NCI-H748 (cell line): ENCODE measurements at regions not wholly inside any gene's neighbourhood (a gene's known extent, or its start where the extent isn't known, plus 50 kb on each side); places are given as distances from the start of the nearest gene placed in this dataset.

ENCODE experiments used
- DNase-seq: peaks from one replicate; lab custom pipeline; 2025; ENCODE audit not compliant: unreplicated experiment; lab: John Stamatoyannopoulos, UW

DNA sequence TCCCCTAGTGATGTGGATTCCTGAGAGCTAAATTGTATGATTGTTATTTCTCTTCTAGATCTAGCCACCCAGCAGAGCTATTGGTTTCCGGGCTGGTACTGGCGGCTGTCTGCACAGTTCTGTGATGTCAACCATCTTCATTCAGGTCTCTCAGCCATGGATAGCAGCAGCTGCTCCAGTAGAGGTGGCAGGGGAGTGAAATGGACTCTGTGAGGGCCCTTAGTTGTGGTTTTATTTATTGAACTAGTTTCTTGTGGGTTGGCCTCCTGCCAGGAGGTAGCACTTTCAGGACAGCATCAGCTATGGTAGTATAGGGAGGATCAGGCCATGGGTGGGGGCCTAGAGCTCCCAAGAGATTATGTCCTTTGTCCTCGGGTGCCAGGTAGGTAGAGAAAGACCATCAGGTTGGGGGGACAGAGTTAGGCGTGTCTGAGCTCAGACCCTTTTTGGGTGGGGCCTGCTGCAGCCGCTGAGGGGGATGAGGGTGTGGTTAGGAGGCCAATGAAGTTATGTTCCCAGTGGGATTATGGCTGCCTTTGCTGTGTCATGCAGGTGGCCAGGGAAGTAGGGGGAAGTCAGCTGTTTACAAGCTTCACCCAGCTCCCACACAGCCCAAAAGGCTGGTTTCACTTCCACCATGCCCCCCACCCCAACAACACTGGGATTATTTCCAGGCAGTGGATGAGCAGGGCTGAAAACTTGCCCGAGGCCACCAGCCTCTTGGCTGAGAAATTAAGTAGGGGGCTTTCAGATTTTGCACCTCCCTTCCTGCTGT, 55.1 kb upstream of the RGS4 start:
- DNase-seq: peak; percentile 8

DNA sequence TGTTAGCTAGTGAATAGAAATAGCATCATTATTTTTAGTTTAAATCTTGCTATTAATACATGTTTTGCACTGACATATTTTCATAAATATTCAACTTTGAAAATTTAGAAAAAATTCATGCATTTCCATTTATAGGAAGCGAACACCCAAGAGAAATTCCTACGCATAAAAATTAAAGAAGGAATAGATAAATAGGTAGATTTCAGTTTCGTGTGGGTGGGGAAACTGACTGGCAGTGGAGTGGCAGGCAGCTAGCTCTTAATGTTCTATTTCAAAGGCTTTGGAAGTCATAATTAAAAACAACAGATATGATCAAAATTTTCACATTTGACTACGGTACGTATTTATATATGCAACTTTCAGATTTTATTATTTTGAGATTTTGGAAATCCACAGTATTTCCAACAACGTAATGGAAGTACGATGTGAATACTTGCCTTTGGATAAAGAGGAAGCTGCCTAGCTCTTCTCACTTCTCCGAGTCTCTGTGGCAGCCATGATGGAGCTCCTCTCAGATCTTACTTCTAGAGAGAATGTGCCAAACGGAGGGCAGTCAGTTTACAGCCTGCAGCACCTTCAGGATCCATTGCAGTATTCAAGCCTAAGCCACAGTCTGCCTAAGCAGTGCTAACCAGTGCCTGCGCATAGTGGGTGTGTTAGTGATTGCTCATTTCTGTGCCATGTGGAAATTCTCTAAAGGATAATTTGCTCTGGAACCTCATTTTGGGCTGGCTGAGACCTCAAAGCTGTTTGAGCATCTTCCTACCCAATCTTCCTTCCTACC, 62.9 kb upstream of the RGS4 start:
- DNase-seq: no peak

DNA sequence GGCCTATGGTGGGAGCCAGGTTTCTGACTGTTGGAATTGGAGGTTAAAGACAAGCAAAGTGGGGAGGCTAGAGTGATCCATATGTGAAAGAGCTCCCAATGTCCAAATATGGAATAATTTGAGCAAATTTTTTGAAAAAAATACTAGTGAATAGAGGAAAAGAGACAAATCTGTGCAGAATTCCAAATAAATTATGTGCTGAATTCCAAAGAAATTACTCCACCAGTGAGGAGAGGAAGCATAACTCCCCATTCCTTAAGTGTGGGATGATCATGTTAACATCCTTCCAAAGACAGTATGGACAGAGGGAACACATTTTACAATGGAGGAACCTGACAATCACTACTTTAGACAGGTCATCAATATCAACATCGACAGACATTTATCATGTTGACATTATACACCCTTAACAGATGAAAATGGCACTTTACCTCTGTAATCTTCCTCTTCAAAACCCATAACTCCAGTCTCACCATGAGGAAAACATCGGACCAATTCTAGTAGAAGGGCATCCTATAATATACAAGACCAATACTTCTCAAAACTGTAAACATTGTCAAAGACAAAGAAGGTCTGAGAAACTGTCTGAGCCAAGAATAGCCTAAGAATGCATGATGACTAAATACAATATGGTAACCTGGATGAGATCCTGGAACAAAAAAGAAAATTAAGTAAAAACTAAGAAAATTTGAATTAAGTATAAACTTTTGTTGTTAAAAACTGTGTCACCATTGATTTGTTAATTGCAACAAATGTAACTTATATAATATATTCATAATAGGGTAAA, 71.5 kb upstream of the RGS4 start:
- DNase-seq: no peak

DNA sequence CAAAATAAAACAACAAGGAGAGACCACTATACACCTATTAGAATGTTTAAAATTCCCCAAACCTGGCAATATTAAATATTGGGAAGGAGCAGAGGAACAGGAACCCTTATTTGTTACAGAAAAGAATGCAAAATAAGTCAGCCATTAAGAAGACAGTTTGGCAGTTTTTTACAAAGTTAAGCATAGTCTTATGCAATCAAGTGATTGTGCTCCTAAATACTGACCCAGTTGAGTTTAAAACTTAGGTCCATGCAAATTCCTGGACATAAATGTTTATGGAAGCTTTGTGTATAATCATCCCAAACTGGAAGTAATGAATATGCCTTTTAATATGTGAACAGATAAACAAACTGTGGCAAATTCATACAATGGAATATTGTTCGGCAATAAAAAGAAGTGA, 72.9 kb upstream of the RGS4 start:
- DNase-seq: no peak

DNA sequence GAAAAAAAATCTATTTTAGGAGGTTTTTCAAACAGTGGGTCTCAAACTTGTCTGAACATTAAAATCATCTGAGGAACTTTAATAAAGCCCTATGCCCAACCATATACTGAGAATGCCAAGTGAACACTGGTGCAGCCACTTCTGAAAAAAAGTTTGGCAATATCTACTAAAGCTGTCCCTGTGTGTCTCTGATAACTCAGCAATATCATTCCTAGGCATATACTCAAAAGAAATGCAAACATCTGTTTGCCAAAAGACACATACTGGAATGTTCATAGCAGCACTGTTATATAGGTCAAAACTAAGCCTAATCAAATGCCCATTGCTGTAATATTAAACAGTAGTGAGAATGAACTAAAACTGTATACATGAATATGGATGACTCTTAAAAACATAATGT, 74.2 kb upstream of the RGS4 start:
- no peak for DNase-seq

DNA sequence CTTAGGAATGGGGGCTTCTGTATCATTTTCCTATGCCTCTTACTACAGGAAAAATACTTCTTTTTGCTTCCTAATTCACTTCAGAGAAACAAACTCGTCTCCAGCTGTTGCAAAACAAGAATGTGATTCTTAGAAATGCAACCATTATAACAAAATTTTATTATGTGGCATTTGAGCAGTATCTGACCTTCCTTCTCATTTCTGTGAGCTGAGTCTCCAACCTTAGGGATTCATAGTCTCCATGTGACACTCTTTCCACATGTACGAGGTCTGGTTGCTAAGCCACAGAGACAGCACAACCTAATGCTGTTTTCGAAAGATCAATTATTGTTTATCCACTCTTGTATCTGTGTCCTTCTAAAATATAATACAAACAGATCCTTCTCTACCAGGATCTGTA, 75.3 kb upstream of the RGS4 start:
- DNase-seq: no peak

DNA sequence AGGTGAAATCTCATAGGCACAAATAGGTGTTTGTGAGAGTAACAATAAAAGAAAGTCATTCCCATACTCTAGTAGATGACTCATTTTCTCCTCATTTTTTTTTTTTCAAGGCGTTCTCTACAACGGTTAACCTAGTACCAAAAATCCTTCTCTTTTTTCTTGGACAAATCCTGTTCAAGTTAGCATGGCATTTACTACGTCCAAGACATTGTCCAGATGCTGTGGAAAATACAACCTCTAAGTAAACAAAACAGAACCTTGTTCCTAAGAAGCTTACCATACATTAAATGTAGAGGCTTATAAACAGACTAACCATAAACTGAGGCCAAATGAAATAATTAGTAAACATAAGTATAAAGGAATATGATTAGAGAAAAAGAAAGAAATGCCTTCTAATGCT, 76.2 kb upstream of the RGS4 start:
- DNase-seq: no peak

DNA sequence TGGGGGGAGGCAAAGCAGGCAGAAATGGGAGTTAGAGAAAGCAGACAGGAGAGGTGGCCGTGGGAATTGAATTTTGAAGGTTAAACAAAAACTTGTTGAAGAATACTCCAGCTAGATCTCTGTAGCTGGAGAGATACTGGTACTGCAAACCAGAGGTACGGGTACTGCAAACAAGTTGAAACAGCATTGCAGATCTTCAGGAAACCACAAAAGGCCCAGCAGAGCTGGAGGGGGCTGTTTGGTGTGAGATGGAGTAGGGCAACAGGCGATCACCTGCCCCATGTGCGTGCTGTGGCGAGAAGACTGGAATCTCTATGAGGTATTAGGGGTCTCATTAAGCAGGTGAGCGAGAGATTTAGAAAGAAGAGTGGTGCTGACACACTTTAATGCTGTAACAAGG, 77.7 kb upstream of the RGS4 start:
- no peak for DNase-seq

DNA sequence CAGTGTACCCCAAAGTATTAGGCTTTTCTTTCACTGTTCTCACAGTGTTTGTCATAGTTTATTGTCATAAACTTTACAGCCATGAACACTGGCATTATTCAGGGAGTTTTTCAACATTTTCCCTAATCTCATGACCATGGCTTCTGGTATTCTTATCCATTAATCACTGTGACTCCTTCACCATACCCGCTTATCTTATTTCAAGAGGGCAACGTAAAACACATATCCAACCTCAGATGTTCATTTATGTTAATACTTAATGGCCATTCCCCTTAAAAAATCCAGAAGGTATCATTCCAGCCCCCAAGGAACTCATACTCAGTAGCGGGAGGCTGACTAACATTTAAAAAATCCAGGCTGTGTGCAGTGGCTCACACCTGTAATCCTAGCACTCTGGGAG, 78.5 kb upstream of the RGS4 start:
- DNase-seq: no peak

DNA sequence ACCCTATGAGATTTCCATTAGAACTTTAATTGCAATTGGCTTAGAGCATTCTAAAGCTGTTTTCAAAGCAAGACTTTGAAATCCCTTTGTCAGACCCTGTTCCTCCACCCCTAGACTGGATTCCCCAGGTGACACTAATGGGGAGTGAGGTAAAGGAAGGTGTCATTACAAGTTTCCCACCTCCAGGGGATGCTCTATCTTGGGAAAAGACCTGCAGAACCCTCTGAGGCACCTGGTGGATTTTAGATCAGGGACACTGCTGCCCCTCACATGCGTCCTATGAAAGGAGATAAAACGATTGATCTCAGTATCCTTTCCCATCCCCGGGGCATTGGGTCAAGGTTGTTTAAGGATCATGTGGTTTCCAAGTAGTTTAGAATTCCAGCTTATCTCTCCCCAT, 80.3 kb upstream of the RGS4 start:
- peak; percentile 46 for DNase-seq

DNA sequence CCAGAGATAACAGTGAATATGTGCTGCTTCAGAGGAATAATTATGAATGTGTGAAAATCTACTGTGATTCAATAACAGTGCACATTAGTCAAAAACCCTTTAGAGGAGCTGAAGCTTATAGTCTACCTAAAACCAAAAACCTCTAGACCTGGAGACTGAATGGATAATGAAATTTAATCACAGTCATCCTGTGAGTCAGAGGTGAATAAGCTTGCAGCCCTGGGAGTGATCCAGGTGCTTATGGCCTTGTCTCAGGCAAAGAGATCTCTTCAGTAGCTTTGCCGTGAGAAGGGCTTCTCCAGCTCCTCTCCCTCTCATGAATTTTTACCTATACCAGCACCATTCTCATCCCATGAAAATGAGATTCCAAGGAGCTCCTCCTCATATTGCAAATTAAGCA, 81.3 kb upstream of the RGS4 start:
- no peak for DNase-seq

DNA sequence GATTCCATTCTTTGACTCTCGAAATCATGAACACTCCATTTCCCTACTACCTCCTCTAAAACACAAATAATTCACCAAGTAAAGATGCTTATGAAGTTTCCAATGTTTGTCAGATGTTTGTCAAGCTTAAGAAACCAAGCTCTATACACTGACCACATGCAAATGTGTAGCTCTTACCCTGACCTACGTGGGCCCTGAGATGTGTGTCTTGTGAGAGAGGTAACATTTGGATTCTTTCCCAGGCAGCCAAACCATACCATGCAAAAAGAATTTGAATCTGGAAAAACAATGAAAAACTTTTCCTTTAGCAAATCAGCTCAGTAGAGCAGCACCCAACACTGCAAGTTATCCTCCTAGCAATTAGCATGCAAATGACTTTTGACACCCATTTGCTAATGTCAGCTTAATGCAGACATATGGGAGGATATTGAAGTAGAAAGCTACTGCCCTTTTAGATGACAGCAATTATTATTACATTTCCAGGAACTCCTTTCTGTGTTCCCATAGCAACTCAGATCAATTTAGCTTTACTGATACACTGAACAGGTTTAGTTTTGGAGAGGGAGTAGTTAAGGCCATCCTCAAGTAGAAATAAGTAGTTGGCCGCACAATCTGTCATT, 83.2 kb upstream of the RGS4 start:
- DNase-seq: no peak

DNA sequence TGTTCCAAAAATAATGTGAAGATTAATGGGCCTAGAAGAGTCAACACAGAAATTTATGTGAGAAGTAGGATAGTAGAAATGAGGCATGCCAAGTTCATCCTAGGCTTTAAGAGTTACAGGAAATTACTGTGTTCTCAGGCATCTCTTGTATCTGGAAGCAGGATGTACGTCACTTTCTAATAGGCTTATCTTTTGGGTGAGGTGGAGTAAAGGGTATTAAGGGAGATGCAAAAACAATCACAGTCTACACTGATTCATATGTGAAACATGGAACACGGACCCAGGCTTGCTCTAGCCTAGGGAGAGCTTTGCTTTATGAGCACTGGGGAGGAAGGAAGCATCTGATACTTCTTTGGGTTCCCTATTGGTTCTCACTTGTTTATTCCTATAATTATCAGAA, 84.5 kb upstream of the RGS4 start:
- no peak for DNase-seq

DNA sequence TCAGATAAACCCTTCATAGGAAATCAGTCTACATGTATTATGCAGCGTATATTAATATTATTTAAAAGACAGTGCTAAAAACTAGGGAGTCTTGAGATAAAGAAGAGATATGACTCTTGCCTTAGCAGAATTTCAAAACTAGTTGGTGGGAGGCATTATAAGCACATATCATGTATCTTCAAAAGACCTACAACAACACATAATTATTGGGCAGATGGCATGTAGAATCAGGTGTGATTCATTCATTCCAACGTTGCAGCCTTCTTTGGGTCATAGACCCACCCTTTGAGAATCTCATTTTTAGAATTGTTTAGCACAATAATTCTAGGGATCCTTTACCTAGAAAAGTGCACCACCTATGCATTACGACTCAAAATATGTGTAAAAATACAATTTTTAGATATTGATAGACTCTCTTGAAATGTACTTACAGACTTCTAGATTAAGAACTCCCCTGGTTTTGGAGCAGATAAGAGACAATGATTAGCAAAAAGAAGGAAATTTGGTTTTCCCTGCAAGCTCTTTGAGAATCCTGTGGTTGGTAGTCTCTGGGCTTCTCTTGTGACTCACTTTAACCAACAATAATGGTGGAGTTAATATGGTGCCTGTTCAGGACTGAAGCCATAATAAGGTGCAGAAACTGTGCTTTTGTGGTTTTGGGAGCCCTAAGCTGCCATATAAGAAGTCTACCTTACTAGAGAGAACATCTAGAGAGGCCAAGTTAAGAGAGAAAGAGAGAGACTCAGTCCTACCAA, 85.3 kb upstream of the RGS4 start:
- DNase-seq: no peak

DNA sequence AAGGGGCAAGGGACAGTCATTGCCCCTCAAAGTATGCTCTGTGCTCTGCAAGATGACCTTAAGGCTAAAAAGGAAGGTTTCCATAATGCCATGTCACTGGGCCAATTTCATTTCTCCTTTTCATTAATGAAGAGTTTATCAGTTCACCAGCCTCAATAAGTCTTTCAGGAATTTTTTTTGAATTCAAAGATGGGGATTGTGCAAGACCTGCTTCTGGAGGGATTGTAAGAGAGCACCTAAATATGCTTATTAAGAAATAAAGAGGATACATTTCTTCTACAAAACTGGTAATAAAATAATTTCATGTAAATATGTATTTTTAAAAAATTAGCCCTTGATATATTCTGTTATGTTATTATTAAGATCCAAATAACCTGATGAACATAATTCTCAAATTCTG, 86.8 kb upstream of the RGS4 start:
- DNase-seq: no peak

DNA sequence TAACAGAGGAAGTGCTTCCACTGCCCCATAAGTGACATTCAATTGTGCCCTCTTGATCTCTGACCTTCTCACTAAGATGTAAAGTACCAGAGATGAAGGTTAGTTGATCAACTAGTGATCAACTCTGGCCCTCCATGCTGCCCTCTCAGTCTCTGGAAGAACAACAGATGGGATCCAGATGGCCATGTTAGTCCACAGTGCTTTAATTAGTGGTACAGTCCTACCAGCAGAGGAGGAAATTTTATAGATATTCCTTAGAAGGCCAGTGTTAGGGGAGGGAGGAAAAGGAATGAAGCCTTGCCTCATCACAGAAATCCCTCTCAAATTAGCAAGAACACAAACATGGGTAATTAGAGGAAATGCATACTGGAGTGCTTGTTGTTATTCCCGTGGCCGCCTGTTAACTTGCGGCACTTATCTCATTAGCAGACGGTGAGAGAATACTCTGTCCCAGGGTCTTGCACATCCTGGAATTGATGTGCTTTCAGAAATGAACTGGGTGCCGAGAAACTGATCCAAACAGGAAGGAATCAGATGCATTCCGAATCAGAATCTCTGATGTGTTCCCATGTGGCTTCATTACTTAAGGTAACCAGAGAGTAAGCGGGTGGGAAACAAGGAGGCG, 91.1 kb upstream of the RGS4 start:
- peak; percentile 25 for DNase-seq

DNA sequence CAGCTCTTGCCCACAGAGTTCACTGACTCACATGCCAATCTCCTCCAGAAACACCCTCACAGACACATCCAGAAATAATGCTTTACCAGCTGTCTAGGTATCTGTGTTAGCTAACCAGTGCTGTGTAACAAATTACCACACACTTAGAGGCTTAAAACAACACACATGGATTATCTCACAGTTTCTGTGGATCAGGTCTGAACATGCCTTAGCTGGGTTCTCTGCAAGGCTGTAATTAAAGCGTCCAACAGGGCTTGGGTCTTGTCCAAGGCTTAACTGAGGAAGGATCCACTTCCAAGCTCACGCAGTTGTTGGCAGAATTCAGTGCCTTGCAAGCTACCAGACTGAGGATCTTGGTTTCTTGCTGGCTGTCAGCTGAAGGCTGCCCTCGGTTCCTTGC, 92.5 kb upstream of the RGS4 start:
- DNase-seq: no peak

DNA sequence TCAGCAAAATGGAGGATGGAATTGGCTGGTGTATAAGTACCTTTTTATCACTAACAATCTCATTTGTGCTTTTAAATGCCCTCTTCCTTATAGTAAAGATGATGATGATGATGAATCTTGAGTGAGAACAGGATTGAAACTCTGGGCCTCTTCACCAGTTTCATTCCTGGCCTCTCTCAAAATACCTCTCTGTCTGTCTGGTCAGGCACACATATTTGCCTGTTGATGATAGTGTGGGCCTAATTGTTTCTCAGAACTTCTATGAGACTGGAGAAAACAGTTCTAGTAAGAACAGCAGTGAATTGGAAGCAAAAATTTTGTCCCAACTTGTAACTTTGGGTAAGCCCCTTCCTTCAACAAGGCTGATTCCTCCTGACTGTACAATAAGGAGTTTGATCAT, 94.4 kb upstream of the RGS4 start:
- no peak for DNase-seq

DNA sequence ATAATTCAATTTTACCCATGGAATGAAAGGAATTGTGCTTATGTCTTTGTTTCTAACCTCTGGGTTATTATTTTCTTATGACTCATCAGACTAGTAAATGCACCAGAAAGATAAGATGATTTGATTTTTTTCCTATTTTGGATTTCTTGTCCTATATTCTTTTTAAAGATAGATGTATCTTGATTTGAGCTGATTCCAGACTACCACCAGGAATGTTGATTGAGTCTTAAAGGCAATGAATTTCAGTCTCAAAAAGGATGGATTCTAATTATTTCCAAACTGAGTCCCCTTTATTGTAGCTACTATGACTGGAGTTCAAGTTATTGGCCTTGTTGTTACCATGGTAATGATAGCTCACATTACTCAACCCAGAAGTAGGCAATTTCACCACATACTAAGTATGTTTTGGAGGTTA, 95.8 kb upstream of the RGS4 start:
- DNase-seq: no peak

DNA sequence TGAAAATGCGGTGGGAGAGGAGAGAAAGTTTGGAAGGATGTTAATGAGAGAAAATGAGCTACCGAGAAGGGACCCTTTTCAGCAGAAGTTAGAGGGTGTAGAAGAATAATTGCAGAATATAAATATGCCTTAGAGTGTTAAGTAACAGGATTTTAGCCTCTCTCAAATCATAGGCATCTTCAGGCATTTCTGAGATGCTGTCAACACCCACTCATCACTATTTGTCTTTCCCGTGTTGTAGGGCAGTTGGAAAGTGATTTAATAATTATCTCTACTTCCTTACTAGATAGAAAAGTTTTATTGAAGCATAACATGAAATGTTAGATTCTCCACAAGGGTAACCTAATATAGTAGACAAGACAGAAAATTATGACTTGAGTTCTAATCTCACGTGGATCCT, 96.4 kb upstream of the RGS4 start:
- DNase-seq: no peak
